ENCODE measurements at regions not wholly inside any gene's neighbourhood (a gene's known extent, or its start where the extent isn't known, plus 50 kb on each side); places are given as distances from the start of the nearest gene placed in this dataset.

GRCh38 chr2:234671231-234671630 is 174.3 kb upstream of the ARL4C start:
- H3K27ac ChIP-seq = no peak overlapping the region
- H3K36me3 ChIP-seq = no peaks in the 10 kb centered on the region
- DNase-seq (ENCODE audit: extremely low spot score in 2 of 2) = peak in 1 of 2 donors; percentile 76
- TF ChIP-seq POLR2AphosphoS5 (IDR thresholded peaks at IDR 0.05; ENCODE audit: insufficient read depth in 1 of 2, low read depth in 1 of 2) (no peak), CTCF (IDR thresholded peaks at IDR 0.05) (no peak), POLR2A (IDR thresholded peaks at IDR 0.05) (no peak)
- no peaks in the 10 kb centered on the region for H3K27me3 ChIP-seq
- no peaks in the 10 kb centered on the region for H3K9me3 ChIP-seq
- peaks cover 9% of the 10 kb centered on the region for H3K4me1 ChIP-seq
- intact Hi-C loops (cut with DNase I) = no loop called here
- no peak overlapping the region for H3K4me3 ChIP-seq

- Histone ChIP-seq H3K4me3 (no peak overlapping the region), H3K9me3 (no peaks in the 10 kb centered on the region), H3K36me3 (no peaks in the 10 kb centered on the region), H3K27me3 (no peaks in the 10 kb centered on the region), H3K27ac (no peak overlapping the region), H3K4me1 (peaks cover 9% of the 10 kb centered on the region)
- TF ChIP-seq POLR2AphosphoS5 (IDR thresholded peaks at IDR 0.05; ENCODE audit: insufficient read depth in 1 of 2, low read depth in 1 of 2) (no peak), POLR2A (IDR thresholded peaks at IDR 0.05) (no peak), CTCF (IDR thresholded peaks at IDR 0.05) (no peak)
- intact Hi-C loops (cut with DNase I) = no loop called here
- peak in 1 of 2 donors; percentile 44 for DNase-seq (ENCODE audit: extremely low spot score in 2 of 2)
Measured at GRCh38 chr2:234670806-234671205, 173.9 kb upstream of the ARL4C start.

GRCh38 chr2:234670052-234670451 is 173.2 kb upstream of the ARL4C start:
- intact Hi-C loops (cut with DNase I) = no loop called here
- peak in 1 of 2 donors; percentile 2 for DNase-seq (ENCODE audit: extremely low spot score in 2 of 2)
- H3K27ac ChIP-seq = no peak overlapping the region
- H3K27me3 ChIP-seq = no peaks in the 10 kb centered on the region
- H3K9me3 ChIP-seq = no peaks in the 10 kb centered on the region
- TF ChIP-seq CTCF (IDR thresholded peaks at IDR 0.05) (no peak), POLR2AphosphoS5 (IDR thresholded peaks at IDR 0.05; ENCODE audit: insufficient read depth in 1 of 2, low read depth in 1 of 2) (no peak), POLR2A (IDR thresholded peaks at IDR 0.05) (no peak)
- no peak overlapping the region for H3K4me3 ChIP-seq
- H3K4me1 ChIP-seq = peaks cover 9% of the 10 kb centered on the region
- no peaks in the 10 kb centered on the region for H3K36me3 ChIP-seq

- no peak overlapping the region for H3K27ac ChIP-seq
- H3K9me3 ChIP-seq = no peaks in the 10 kb centered on the region
- peaks cover 9% of the 10 kb centered on the region for H3K4me1 ChIP-seq
- no peaks in the 10 kb centered on the region for H3K27me3 ChIP-seq
- H3K36me3 ChIP-seq = no peaks in the 10 kb centered on the region
- TF ChIP-seq POLR2AphosphoS5 (IDR thresholded peaks at IDR 0.05; ENCODE audit: insufficient read depth in 1 of 2, low read depth in 1 of 2) (no peak), POLR2A (IDR thresholded peaks at IDR 0.05) (no peak), CTCF (IDR thresholded peaks at IDR 0.05) (no peak)
- no peak overlapping the region for H3K4me3 ChIP-seq
- peak in 1 of 2 donors; percentile 80 for DNase-seq (ENCODE audit: extremely low spot score in 2 of 2)
- intact Hi-C loops (cut with DNase I) = no loop called here
Measured at GRCh38 chr2:234669621-234670020, 172.7 kb upstream of the ARL4C start.

- no peaks in the 10 kb centered on the region for H3K27me3 ChIP-seq
- DNase-seq (ENCODE audit: extremely low spot score in 2 of 2) = no peak
- H3K4me3 ChIP-seq = no peak overlapping the region
- peaks cover 4% of the 10 kb centered on the region for H3K4me1 ChIP-seq
- no peaks in the 10 kb centered on the region for H3K9me3 ChIP-seq
- no peak overlapping the region for H3K27ac ChIP-seq
- H3K36me3 ChIP-seq = no peaks in the 10 kb centered on the region
- TF ChIP-seq POLR2A (IDR thresholded peaks at IDR 0.05) (no peak), POLR2AphosphoS5 (IDR thresholded peaks at IDR 0.05; ENCODE audit: insufficient read depth in 1 of 2, low read depth in 1 of 2) (no peak), CTCF (IDR thresholded peaks at IDR 0.05) (no peak)
- intact Hi-C loops (cut with DNase I) = no loop called here
Measured at GRCh38 chr2:234669001-234669400, 172.1 kb upstream of the ARL4C start.

All from vagina (tissue), 2 donors.